PC-3 (cell line): ENCODE measurements at regions not wholly inside any gene's neighbourhood (a gene's known extent, or its start where the extent isn't known, plus 50 kb on each side); places are given as distances from the start of the nearest gene placed in this dataset.

Source experiments
- ATAC-seq: fragments of 200-7000 bp; cut with Tn5 transposase; 2 replicates; pipeline ENCODE4 v1.9.1; 2020; ENCODE audit warnings: mild to moderate bottlenecking, moderate library complexity
- BruUV-seq: library from RNA; stranded (reverse); fragments of 400-500 nt; replicated peaks from 2 replicates; lab custom pipeline; 2021; lab: Mats Ljungman, UMichigan
- CTCF ChIA-PET: fragments of 300-600 bp; sonication (Branson Sonifier 250); formaldehyde crosslinking; loops from one replicate; lab custom pipeline; 2022; ENCODE audit warnings: antibody characterized with exemption; lab: Charles Lee
- POLR2A ChIA-PET: fragments of 300-600 bp; sonication (Branson Sonifier 250); formaldehyde crosslinking; loops from one replicate; lab custom pipeline; 2022; ENCODE audit warnings: antibody characterized with exemption; ENCODE audit not compliant: unreplicated experiment; lab: Charles Lee
- DNase-seq: peaks from one replicate; pipeline ENCODE4 v3.0.0-alpha.2; 2015
- H2AFZ ChIP-seq: fragments of 300-600 bp; sonication (generic); 2 replicates; pipeline ENCODE4 v1.6.0; 2016; ENCODE audit warnings: antibody characterized with exemption, low read length
- H3F3A ChIP-seq: fragments of 300-600 bp; sonication (generic); one replicate; pipeline ENCODE4 v1.6.0; 2017; ENCODE audit warnings: antibody characterized with exemption, low read length, control low read depth, mild to moderate bottlenecking; ENCODE audit not compliant: unreplicated experiment
- H3K27ac ChIP-seq: fragments of 300-600 bp; sonication (generic); 2 replicates; pipeline ENCODE4 v1.5.1; 2016; ENCODE audit warnings: mild to moderate bottlenecking, low read length
- H3K27me3 ChIP-seq: fragments of 300-600 bp; sonication (generic); 2 replicates; pipeline ENCODE4 v1.6.1; 2016; ENCODE audit warnings: low read length, mixed read lengths
- H3K36me3 ChIP-seq: fragments of 300-600 bp; sonication (generic); 2 replicates; pipeline ENCODE4 v1.6.1; 2016; ENCODE audit warnings: low read depth, mixed run types, low read length, mixed read lengths
- H3K4me1 ChIP-seq: fragments of 300-600 bp; sonication (generic); 2 replicates; pipeline ENCODE4 v1.5.1; 2016; ENCODE audit warnings: low read length; ENCODE audit not compliant: insufficient read depth
- H3K4me2 ChIP-seq: fragments of 300-600 bp; sonication (generic); 2 replicates; pipeline ENCODE4 v1.6.0; 2016; ENCODE audit warnings: low read length
- H3K4me3 ChIP-seq: fragments of 300-600 bp; sonication (generic); 2 replicates; pipeline ENCODE4 v1.5.1; 2016; ENCODE audit warnings: mild to moderate bottlenecking, low read length, mixed read lengths
- H3K79me2 ChIP-seq: fragments of 300-600 bp; sonication (generic); 2 replicates; pipeline ENCODE4 v1.6.1; 2017; ENCODE audit warnings: low read length, mixed read lengths
- H3K9ac ChIP-seq: fragments of 300-600 bp; sonication (generic); 2 replicates; pipeline ENCODE4 v1.6.0; 2016; ENCODE audit warnings: mild to moderate bottlenecking, low read length
- H3K9me2 ChIP-seq: fragments of 300-600 bp; sonication (generic); replicated peaks from 2 replicates; pipeline ENCODE4 v1.6.1; 2016; ENCODE audit warnings: mixed run types, low read length, mixed read lengths
- H3K9me3 ChIP-seq: fragments of 300-600 bp; sonication (generic); 2 replicates; pipeline ENCODE4 v1.6.1; 2016; ENCODE audit warnings: low read length, mixed read lengths
- H4K20me1 ChIP-seq: fragments of 300-600 bp; sonication (generic); 2 replicates; pipeline ENCODE4 v1.6.1; 2016; ENCODE audit warnings: low read length, mixed read lengths
- CTCF ChIP-seq: fragments of 300-600 bp; sonication (generic); conservative IDR thresholded peaks from 2 replicates; pipeline ENCODE4 v1.5.1; 2017; ENCODE audit warnings: antibody characterized with exemption, low read depth, mild to moderate bottlenecking, low read length
- EZH2 ChIP-seq: fragments of 300-600 bp; sonication (generic); IDR thresholded peaks from one replicate; pipeline ENCODE4 v1.6.1; 2017; ENCODE audit warnings: antibody characterized with exemption, mild to moderate bottlenecking, low read length; ENCODE audit not compliant: unreplicated experiment
- EZH2phosphoT487 ChIP-seq: fragments of 300-600 bp; sonication (generic); IDR thresholded peaks from 2 replicates; pipeline ENCODE4 v1.6.1; 2018; ENCODE audit warnings: mild to moderate bottlenecking, antibody characterized with exemption, low read length, borderline replicate concordance
- intact Hi-C: fragments of 100-400 bp; cut with micrococcal nuclease; formaldehyde crosslinking; loops from 2 replicates; pipeline ENCODE4 v1.9.0; 2023

- no peaks in the 10 kb centered on the region for H3K9me2 ChIP-seq
- H3K27me3 ChIP-seq = no peaks in the 10 kb centered on the region
- BruUV-seq = no TSS peak
- CTCF ChIA-PET = no interaction called here
- no peaks in the 10 kb centered on the region for H3F3A ChIP-seq
- H3K4me3 ChIP-seq = no peak overlapping the region
- H4K20me1 ChIP-seq = no peaks in the 10 kb centered on the region
- H3K9ac ChIP-seq = no peak overlapping the region
- H3K4me1 ChIP-seq = no peaks in the 10 kb centered on the region
- intact Hi-C loops = no loop called here
- TF ChIP-seq EZH2phosphoT487 = no peak
- TF ChIP-seq EZH2 = no peak
- ATAC-seq = no peak
- no peak overlapping the region for H2AFZ ChIP-seq
- no peaks in the 10 kb centered on the region for H3K79me2 ChIP-seq
- no peaks in the 10 kb centered on the region for H3K36me3 ChIP-seq
- POLR2A ChIA-PET = no interaction called here
- no peak overlapping the region for H3K4me2 ChIP-seq
- DNase-seq = no peak
- H3K9me3 ChIP-seq = no peaks in the 10 kb centered on the region
- no peak overlapping the region for H3K27ac ChIP-seq
These were observed 423.2 kb upstream of the PAPPA start for GRCh38 chr9:115730396-115730795.

GRCh38 chr9:115730845-115731244 lies 422.7 kb upstream of the PAPPA start:
- no peak for ATAC-seq
- Histone ChIP-seq H3K9me2 (no peaks in the 10 kb centered on the region), H3K27me3 (no peaks in the 10 kb centered on the region), H2AFZ (no peak overlapping the region), H3K9ac (no peak overlapping the region), H3K4me1 (no peaks in the 10 kb centered on the region), H3K79me2 (no peaks in the 10 kb centered on the region), H3K4me3 (no peak overlapping the region), H3F3A (no peaks in the 10 kb centered on the region), H3K9me3 (no peaks in the 10 kb centered on the region), H3K27ac (no peak overlapping the region), H4K20me1 (no peaks in the 10 kb centered on the region), H3K36me3 (no peaks in the 10 kb centered on the region), H3K4me2 (no peak overlapping the region)
- intact Hi-C loops = no loop called here
- POLR2A ChIA-PET = no interaction called here
- BruUV-seq = no TSS peak
- no peak for DNase-seq
- CTCF ChIA-PET = no interaction called here
- TF ChIP-seq EZH2phosphoT487 (no peak), CTCF (no peak), EZH2 (no peak)

DNA sequence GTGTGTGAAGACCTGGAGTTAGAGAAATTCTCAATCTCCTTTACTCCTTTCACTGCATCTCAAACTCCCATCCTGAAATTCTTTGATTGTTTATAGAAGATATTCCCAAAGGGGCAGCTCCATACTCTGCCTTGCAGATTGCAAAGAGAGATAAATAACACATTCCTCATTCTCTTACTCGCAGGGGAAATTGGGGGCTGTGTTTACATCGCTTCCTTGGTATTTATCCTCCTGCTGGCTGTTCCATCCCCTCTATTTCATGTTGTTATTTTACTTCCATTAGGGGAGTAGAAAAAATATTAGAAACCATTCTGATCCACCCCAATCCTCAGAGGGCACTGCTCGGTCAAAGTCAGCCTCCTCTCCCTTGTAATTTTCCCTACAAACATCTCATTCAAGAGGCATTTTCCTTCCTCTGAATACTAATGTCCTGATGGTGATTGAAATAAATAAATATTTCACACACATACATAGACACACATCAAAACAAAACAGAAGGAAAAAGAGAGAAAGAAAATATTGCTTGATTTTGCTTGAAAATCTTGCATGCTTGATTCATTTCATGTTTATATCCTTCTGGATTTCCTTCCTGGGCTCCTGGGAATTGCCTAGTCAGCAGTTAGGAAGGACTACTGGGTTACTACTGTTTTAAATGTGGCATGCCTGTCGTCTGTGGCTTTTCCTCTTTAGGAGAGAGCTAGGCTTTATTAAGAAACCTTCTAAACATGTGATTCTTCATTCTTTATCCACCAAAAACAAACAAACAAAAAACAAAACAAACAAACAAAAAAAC lies 420.1 kb upstream of the PAPPA start:
- BruUV-seq = no TSS peak

More for the DNA sequence above, 420.1 kb upstream of the PAPPA start:
- no peak overlapping the region for H3K4me2 ChIP-seq
- no peaks in the 10 kb centered on the region for H3K9me3 ChIP-seq
- no peaks in the 10 kb centered on the region for H4K20me1 ChIP-seq
- TF ChIP-seq EZH2phosphoT487 = no peak
- no peak for TF ChIP-seq EZH2
- no peak for TF ChIP-seq CTCF
- no peaks in the 10 kb centered on the region for H3F3A ChIP-seq
- H3K79me2 ChIP-seq = no peaks in the 10 kb centered on the region
- no peaks in the 10 kb centered on the region for H3K9me2 ChIP-seq
- no peak overlapping the region for H3K27ac ChIP-seq
- ATAC-seq (no peak), DNase-seq (no peak)
- ChIA-PET POLR2A (interaction anchor here (0.6 kb wide), 1 partner anchor 133 kb away, joined by 3 read pairs; no protein-coding TSS in a partner anchor), CTCF (no interaction called here)
- H3K9ac ChIP-seq = no peak overlapping the region
- H3K4me1 ChIP-seq = no peaks in the 10 kb centered on the region
- no peak overlapping the region for H2AFZ ChIP-seq
- H3K4me3 ChIP-seq = no peak overlapping the region
- H3K36me3 ChIP-seq = no peaks in the 10 kb centered on the region
- intact Hi-C loops = no loop called here
- no peaks in the 10 kb centered on the region for H3K27me3 ChIP-seq
